ENCODE measurements at regions not wholly inside any gene's neighbourhood (a gene's known extent, or its start where the extent isn't known, plus 50 kb on each side); places are given as distances from the start of the nearest gene placed in this dataset.

DNA sequence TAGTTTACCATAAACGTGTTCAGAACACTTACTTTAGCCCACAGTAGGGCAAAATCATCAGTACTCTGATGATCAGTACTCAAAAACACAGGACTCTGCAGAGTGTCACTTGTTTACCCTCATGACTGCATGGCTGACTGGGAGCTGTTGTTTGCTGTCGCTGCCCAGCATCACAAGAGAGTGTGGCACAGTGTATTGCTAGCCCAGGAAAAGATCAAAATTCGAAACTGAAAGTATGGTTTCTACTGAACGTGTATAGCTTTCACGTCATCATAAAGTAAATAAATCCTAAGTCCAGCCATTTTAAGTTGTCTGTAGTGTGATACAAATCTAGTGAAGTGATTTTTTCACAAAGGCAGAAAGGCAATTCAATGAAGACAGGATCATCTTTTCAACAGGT, 184.6 kb downstream of the RAMP3 start:
- Histone ChIP-seq H2AFZ (replicated peaks; ENCODE audit: low read length, poor library complexity) (no peak overlapping the region), H3K36me3 (ENCODE audit: control insufficient read depth, insufficient read depth, low read length) (no peaks in the 10 kb centered on the region), H3K56ac (ENCODE audit: extremely low read depth, insufficient read depth, low read length) (no peak overlapping the region), H2BK15ac (ENCODE audit: low read depth, low read length) (no peak overlapping the region), H3K9me3 (ENCODE audit: control insufficient read depth, insufficient read depth, low read length) (no peaks in the 10 kb centered on the region), H3K4me3 (ENCODE audit: insufficient read depth, low read depth, low read length) (peak overlapping the region; percentile 36; the same call in 1 of the 2 replicates), H4K5ac (ENCODE audit: low read depth, low read length) (no peak overlapping the region), H3K18ac (ENCODE audit: low read depth, low read length) (no peak overlapping the region), H3K14ac (replicated peaks; ENCODE audit: low read depth, low read length) (no peak overlapping the region), H4K91ac (ENCODE audit: insufficient read depth, low read depth, low read length) (no peak overlapping the region), H3K27me3 (ENCODE audit: control insufficient read depth, insufficient read depth, low read length) (no peaks in the 10 kb centered on the region; the same call in 1 of the 2 replicates), H3K23ac (ENCODE audit: low read depth, low read length) (no peak overlapping the region), H4K20me1 (ENCODE audit: insufficient read depth, low read length) (no peaks in the 10 kb centered on the region), H2BK120ac (ENCODE audit: low read depth, low read length) (no peak overlapping the region), H3K4me2 (ENCODE audit: low read depth, low read length) (peak overlapping the region; percentile 76), H3K4me1 (ENCODE audit: control insufficient read depth, insufficient read depth, low read length) (no peaks in the 10 kb centered on the region), H3K4ac (ENCODE audit: low read depth, low read length) (no peak overlapping the region), H2BK5ac (ENCODE audit: low read depth, low read length, poor library complexity, severe bottlenecking) (no peak overlapping the region), H2BK20ac (ENCODE audit: low read depth, low read length) (no peak overlapping the region), H2AK5ac (ENCODE audit: low read depth, low read length) (no peak overlapping the region), H3K79me1 (ENCODE audit: low read depth in 1 of 2, low read length in 2 of 2) (no peaks in the 10 kb centered on the region), H3K9me1 (ENCODE audit: insufficient read depth, low read length) (no peaks in the 10 kb centered on the region), H3K27ac (ENCODE audit: insufficient read depth, low read length) (no peak overlapping the region), H4K8ac (ENCODE audit: low read depth in 2 of 2, low read length in 2 of 2) (no peak overlapping the region), H2AK9ac (replicated peaks; ENCODE audit: low read depth, low read length, poor library complexity) (no peak overlapping the region), H3K9ac (ENCODE audit: low read depth, low read length) (no peak overlapping the region)
- POLR2A ChIA-PET (ENCODE audit: unreplicated experiment): no interaction called here
- BruUV-seq (replicated peaks): no TSS peak
- dilution Hi-C loops (cut with HindIII; ENCODE audit: low sequenced_read_pairs, unreplicated experiment) (no loop called here), in situ Hi-C loops (cut with MboI; ENCODE audit: low sequenced_read_pairs) (no loop called here), intact Hi-C loops (cut with micrococcal nuclease) (no loop called here)
- no CpG with 5 or more reads among the region's 5 CpGs for WGBS, 2 experiments (ENCODE audit: extremely low coverage in 2 of 2, insufficient read length in 1 of 2)
- CTCF ChIA-PET: no interaction called here
- ATAC-seq (ENCODE audit: low read depth) (0 out of 2 replicates have a peak, but pooled peaks have one; percentile 14), DNase-seq (no peak)
- TF ChIP-seq, protein P1, sequence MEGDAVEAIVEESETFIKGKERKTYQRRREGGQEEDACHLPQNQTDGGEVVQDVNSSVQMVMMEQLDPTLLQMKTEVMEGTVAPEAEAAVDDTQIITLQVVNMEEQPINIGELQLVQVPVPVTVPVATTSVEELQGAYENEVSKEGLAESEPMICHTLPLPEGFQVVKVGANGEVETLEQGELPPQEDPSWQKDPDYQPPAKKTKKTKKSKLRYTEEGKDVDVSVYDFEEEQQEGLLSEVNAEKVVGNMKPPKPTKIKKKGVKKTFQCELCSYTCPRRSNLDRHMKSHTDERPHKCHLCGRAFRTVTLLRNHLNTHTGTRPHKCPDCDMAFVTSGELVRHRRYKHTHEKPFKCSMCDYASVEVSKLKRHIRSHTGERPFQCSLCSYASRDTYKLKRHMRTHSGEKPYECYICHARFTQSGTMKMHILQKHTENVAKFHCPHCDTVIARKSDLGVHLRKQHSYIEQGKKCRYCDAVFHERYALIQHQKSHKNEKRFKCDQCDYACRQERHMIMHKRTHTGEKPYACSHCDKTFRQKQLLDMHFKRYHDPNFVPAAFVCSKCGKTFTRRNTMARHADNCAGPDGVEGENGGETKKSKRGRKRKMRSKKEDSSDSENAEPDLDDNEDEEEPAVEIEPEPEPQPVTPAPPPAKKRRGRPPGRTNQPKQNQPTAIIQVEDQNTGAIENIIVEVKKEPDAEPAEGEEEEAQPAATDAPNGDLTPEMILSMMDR (conservative IDR thresholded peaks at IDR 0.05; ENCODE audit: low read depth, low read length): no peak
- no peak for TF ChIP-seq BHLHE40 (IDR thresholded peaks at IDR 0.05; ENCODE audit: low read depth, low read length)
- no peak for TF ChIP-seq MAFK (IDR thresholded peaks at IDR 0.05; ENCODE audit: low read depth, low read length)
- TF ChIP-seq FOS (IDR thresholded peaks at IDR 0.05; ENCODE audit: low read depth, low read length): no peak
- TF ChIP-seq CEBPB (IDR thresholded peaks at IDR 0.05; ENCODE audit: low read depth, low read length): no peak
- no peak for TF ChIP-seq POLR2A (IDR thresholded peaks at IDR 0.05; ENCODE audit: low read depth, low read length)
- no peak for TF ChIP-seq MAZ (IDR thresholded peaks at IDR 0.05; ENCODE audit: borderline replicate concordance, low read depth, low read length)
- no peak for TF ChIP-seq MXI1 (IDR thresholded peaks at IDR 0.05; ENCODE audit: borderline replicate concordance, low read depth, low read length)
- TF ChIP-seq RAD21 (IDR thresholded peaks at IDR 0.05; ENCODE audit: low read length): no peak
- no peak for TF ChIP-seq RCOR1 (IDR thresholded peaks at IDR 0.05; ENCODE audit: insufficient replicate concordance, low read length)
- TF ChIP-seq CHD1 (IDR thresholded peaks at IDR 0.05; ENCODE audit: low read depth, low read length): no peak
- TF ChIP-seq, protein P2, sequence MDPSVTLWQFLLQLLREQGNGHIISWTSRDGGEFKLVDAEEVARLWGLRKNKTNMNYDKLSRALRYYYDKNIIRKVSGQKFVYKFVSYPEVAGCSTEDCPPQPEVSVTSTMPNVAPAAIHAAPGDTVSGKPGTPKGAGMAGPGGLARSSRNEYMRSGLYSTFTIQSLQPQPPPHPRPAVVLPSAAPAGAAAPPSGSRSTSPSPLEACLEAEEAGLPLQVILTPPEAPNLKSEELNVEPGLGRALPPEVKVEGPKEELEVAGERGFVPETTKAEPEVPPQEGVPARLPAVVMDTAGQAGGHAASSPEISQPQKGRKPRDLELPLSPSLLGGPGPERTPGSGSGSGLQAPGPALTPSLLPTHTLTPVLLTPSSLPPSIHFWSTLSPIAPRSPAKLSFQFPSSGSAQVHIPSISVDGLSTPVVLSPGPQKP (IDR thresholded peaks at IDR 0.05; ENCODE audit: borderline replicate concordance, low read depth, low read length): no peak
